ENCODE measurements at regions not wholly inside any gene's neighbourhood (a gene's known extent, or its start where the extent isn't known, plus 50 kb on each side); places are given as distances from the start of the nearest gene placed in this dataset.

- no TSS peak for BruUV-seq (replicated peaks)
- Histone ChIP-seq H2BK20ac (ENCODE audit: low read depth, low read length) (peak overlapping the region; percentile 54; the same call in 1 of the 2 replicates), H4K5ac (ENCODE audit: low read depth, low read length) (no peak overlapping the region), H3K9ac (ENCODE audit: low read depth, low read length) (no peak overlapping the region), H2AFZ (replicated peaks; ENCODE audit: low read length, poor library complexity) (peak overlapping the region; percentile 77), H3K14ac (replicated peaks; ENCODE audit: low read depth, low read length) (peak overlapping the region; percentile 42; the same call in 1 of the 2 replicates), H3K9me3 (ENCODE audit: control insufficient read depth, insufficient read depth, low read length) (no peaks in the 10 kb centered on the region), H2AK9ac (replicated peaks; ENCODE audit: low read depth, low read length, poor library complexity) (no peak overlapping the region), H2BK5ac (ENCODE audit: low read depth, low read length, poor library complexity, severe bottlenecking) (no peak overlapping the region), H3K4me2 (ENCODE audit: low read depth, low read length) (no peak overlapping the region), H3K4me1 (ENCODE audit: control insufficient read depth, insufficient read depth, low read length) (peaks cover 6% of the 10 kb centered on the region), H3K4ac (ENCODE audit: low read depth, low read length) (peak overlapping the region; percentile 34), H3K56ac (ENCODE audit: extremely low read depth, insufficient read depth, low read length) (no peak overlapping the region), H4K20me1 (ENCODE audit: insufficient read depth, low read length) (no peaks in the 10 kb centered on the region), H3K23ac (ENCODE audit: low read depth, low read length) (peak overlapping the region; percentile 53; the same call in 1 of the 2 replicates), H3K18ac (ENCODE audit: low read depth, low read length) (peak overlapping the region; percentile 60), H3K9me1 (ENCODE audit: insufficient read depth, low read length) (no peaks in the 10 kb centered on the region), H3K79me1 (ENCODE audit: low read depth in 1 of 2, low read length in 2 of 2) (no peaks in the 10 kb centered on the region), H4K91ac (ENCODE audit: insufficient read depth, low read depth, low read length) (peak overlapping the region; percentile 25; the same call in 1 of the 2 replicates), H2BK15ac (ENCODE audit: low read depth, low read length) (peak overlapping the region; percentile 61), H3K27ac (ENCODE audit: insufficient read depth, low read length) (no peak overlapping the region), H4K8ac (ENCODE audit: low read depth in 2 of 2, low read length in 2 of 2) (peak overlapping the region in 1 of 2 experiments; percentile 24; a peak in 1 of 4 replicates), H3K27me3 (ENCODE audit: control insufficient read depth, insufficient read depth, low read length) (no peaks in the 10 kb centered on the region), H2BK120ac (ENCODE audit: low read depth, low read length) (peak overlapping the region; percentile 42), H2AK5ac (ENCODE audit: low read depth, low read length) (no peak overlapping the region; the same call in 1 of the 2 replicates), H3K36me3 (ENCODE audit: control insufficient read depth, insufficient read depth, low read length) (no peaks in the 10 kb centered on the region), H3K4me3 (ENCODE audit: insufficient read depth, low read depth, low read length) (no peak overlapping the region)
- dilution Hi-C loops (cut with HindIII; ENCODE audit: low sequenced_read_pairs, unreplicated experiment), result no loop called here
- ChIA-PET CTCF (no interaction called here), POLR2A (ENCODE audit: unreplicated experiment) (no interaction called here)
- intact Hi-C loops (cut with micrococcal nuclease), result loop anchor here (5.0 kb wide), 1 partner anchor 124 kb away; no protein-coding TSS in a partner anchor
- no peak for TF ChIP-seq RCOR1 (IDR thresholded peaks at IDR 0.05; ENCODE audit: insufficient replicate concordance, low read length)
- TF ChIP-seq SMC3 (IDR thresholded peaks at IDR 0.05; ENCODE audit: low read depth, low read length), result no peak
- no peak for TF ChIP-seq MAZ (IDR thresholded peaks at IDR 0.05; ENCODE audit: borderline replicate concordance, low read depth, low read length)
- TF ChIP-seq POLR2A (IDR thresholded peaks at IDR 0.05; ENCODE audit: low read depth, low read length), result no peak
- no peak for TF ChIP-seq RFX5 (IDR thresholded peaks at IDR 0.05; ENCODE audit: low read depth, low read length)
- no peak for TF ChIP-seq USF2 (IDR thresholded peaks at IDR 0.05; ENCODE audit: low read depth, low read length)
- TF ChIP-seq FOS (IDR thresholded peaks at IDR 0.05; ENCODE audit: low read depth, low read length), result no peak
- TF ChIP-seq NFE2L2 (IDR thresholded peaks at IDR 0.05; ENCODE audit: low read depth, low read length), result no peak
- no peak for TF ChIP-seq CHD1 (IDR thresholded peaks at IDR 0.05; ENCODE audit: low read depth, low read length)
- WGBS, 2 experiments (ENCODE audit: extremely low coverage in 2 of 2, insufficient read length in 1 of 2), result 33% methylated on average over 1 of the region's 4 CpGs; no CpG with 5 or more reads in 1 of the 2 experiments
- DNase-seq (peak; percentile 50), ATAC-seq (ENCODE audit: low read depth) (no peak)
- in situ Hi-C loops (cut with MboI; ENCODE audit: low sequenced_read_pairs), result no loop called here
Measured at GRCh38 chr4:128716338-128716737, 93.2 kb upstream of the JADE1 start.

All from IMR-90 (cell line).